ENCODE measurements at regions not wholly inside any gene's neighbourhood (a gene's known extent, or its start where the extent isn't known, plus 50 kb on each side); places are given as distances from the start of the nearest gene placed in this dataset.

- intact Hi-C loops (cut with DNase I; ENCODE audit: low total_unique reads), result no loop called here
- no peak for DNase-seq
- H3K27ac ChIP-seq, result no peak overlapping the region
- WGBS, 5 donors, result 83 to 96% (median 94%) methylated on average over 1 of the region's 1 CpG
- H3K4me3 ChIP-seq, result no peak overlapping the region
- H3K36me3 ChIP-seq, result no peaks in the 10 kb centered on the region
- TF ChIP-seq POLR2AphosphoS5 (IDR thresholded peaks at IDR 0.05), result no peak
- no peak for TF ChIP-seq CTCF (IDR thresholded peaks at IDR 0.05)
- no peak for TF ChIP-seq EP300 (IDR thresholded peaks at IDR 0.05)
- TF ChIP-seq POLR2A (IDR thresholded peaks at IDR 0.05), result no peak
- H3K27me3 ChIP-seq, result no peaks in the 10 kb centered on the region
- no peaks in the 10 kb centered on the region for H3K9me3 ChIP-seq
- H3K4me1 ChIP-seq, result peaks cover 0 to 7% (median 2%) of the 10 kb centered on the region in 4 donors
These were observed 530.2 kb downstream of the BCKDHB start for GRCh38 chr6:80636689-80637088.

GRCh38 chr6:80633412-80633811 is 526.9 kb downstream of the BCKDHB start:
- DNase-seq, result no peak
- no peak for TF ChIP-seq EP300 (IDR thresholded peaks at IDR 0.05)
- TF ChIP-seq POLR2A (IDR thresholded peaks at IDR 0.05), result no peak
- no peak for TF ChIP-seq POLR2AphosphoS5 (IDR thresholded peaks at IDR 0.05)
- TF ChIP-seq CTCF (IDR thresholded peaks at IDR 0.05), result no peak
- WGBS, 5 donors, result 29 to 78% (median 56%) methylated on average over 2 of the region's 2 CpGs

GRCh38 chr6:80625405-80625804 is 518.9 kb downstream of the BCKDHB start:
- no peak overlapping the region for H3K27ac ChIP-seq
- WGBS, 5 donors, result 74 to 92% (median 86%) methylated on average over 1 of the region's 1 CpG
- no peak overlapping the region for H3K4me3 ChIP-seq
- no peaks in the 10 kb centered on the region for H3K36me3 ChIP-seq
- TF ChIP-seq EP300 (IDR thresholded peaks at IDR 0.05) (no peak), POLR2A (IDR thresholded peaks at IDR 0.05) (no peak), CTCF (IDR thresholded peaks at IDR 0.05) (no peak), POLR2AphosphoS5 (IDR thresholded peaks at IDR 0.05) (no peak)
- no peaks in the 10 kb centered on the region for H3K4me1 ChIP-seq
- peaks cover 0 to 27% (median 14%) of the 10 kb centered on the region in 4 donors for H3K9me3 ChIP-seq
- intact Hi-C loops (cut with DNase I; ENCODE audit: low total_unique reads), result no loop called here
- no peaks in the 10 kb centered on the region for H3K27me3 ChIP-seq
- DNase-seq, result no peak

More at GRCh38 chr6:80633412-80633811, 526.9 kb downstream of the BCKDHB start:
- Histone ChIP-seq H3K36me3 (no peaks in the 10 kb centered on the region), H3K27ac (no peak overlapping the region), H3K9me3 (peaks cover 0 to 7% (median 0%) of the 10 kb centered on the region in 4 donors), H3K4me1 (no peaks in the 10 kb centered on the region), H3K27me3 (no peaks in the 10 kb centered on the region), H3K4me3 (no peak overlapping the region)
- intact Hi-C loops (cut with DNase I; ENCODE audit: low total_unique reads), result no loop called here

- H3K9me3 ChIP-seq, result peaks cover 0 to 26% (median 14%) of the 10 kb centered on the region in 4 donors
These were observed 516.8 kb downstream of the BCKDHB start for GRCh38 chr6:80623066-80623815.

More at GRCh38 chr6:80623066-80623815, 516.8 kb downstream of the BCKDHB start:
- Histone ChIP-seq H3K4me1 (no peaks in the 10 kb centered on the region), H3K27me3 (no peaks in the 10 kb centered on the region), H3K4me3 (no peak overlapping the region), H3K36me3 (no peaks in the 10 kb centered on the region), H3K27ac (no peak overlapping the region)
- no peak for DNase-seq
- intact Hi-C loops (cut with DNase I; ENCODE audit: low total_unique reads), result no loop called here
- no peak for TF ChIP-seq CTCF (IDR thresholded peaks at IDR 0.05)

Data from stomach (tissue), 8 donors.